Liver (tissue), 8 donors: ENCODE measurements at regions not wholly inside any gene's neighbourhood (a gene's known extent, or its start where the extent isn't known, plus 50 kb on each side); places are given as distances from the start of the nearest gene placed in this dataset.

Experiments used
- DNase-seq: peaks from one replicate; pipeline ENCODE4 v3.0.0-alpha.2; 2017; ENCODE audit warnings: low spot score
- H3K27ac ChIP-seq, 2 donors: one replicate each; pipeline ENCODE4 v1.7.0; 2013; ENCODE audit warnings: inconsistent platforms in 2 of 2, low read length in 2 of 2, control low read depth in 1 of 2, low read depth in 1 of 2, mild to moderate bottlenecking in 1 of 2
- H3K27me3 ChIP-seq, 4 donors: one replicate each; pipeline versions ENCODE4 v1.6.1 to v1.7.0; 2013; ENCODE audit warnings: low read length in 3 of 4, inconsistent platforms in 1 of 4, mild to moderate bottlenecking in 1 of 4, moderate library complexity in 1 of 4; ENCODE audit not compliant: control insufficient read depth in 4 of 4, insufficient read depth in 4 of 4
- H3K36me3 ChIP-seq, 4 donors: one replicate each; pipeline versions ENCODE4 v1.6.1 to v1.7.0; 2013; ENCODE audit warnings: low read length in 3 of 4, mild to moderate bottlenecking in 3 of 4, low read depth in 1 of 4, moderate library complexity in 1 of 4; ENCODE audit not compliant: control insufficient read depth in 4 of 4, insufficient read depth in 3 of 4
- H3K4me1 ChIP-seq, 4 donors: one replicate each; pipeline versions ENCODE4 v1.6.1 to v1.7.0; 2013; ENCODE audit warnings: low read length in 3 of 4, mild to moderate bottlenecking in 3 of 4, moderate library complexity in 1 of 4; ENCODE audit not compliant: control insufficient read depth in 4 of 4, insufficient read depth in 4 of 4
- H3K4me3 ChIP-seq, 3 donors: one replicate each; pipeline versions ENCODE4 v1.6.1 to v1.7.0; 2013; ENCODE audit warnings: low read length in 3 of 3, control low read depth in 1 of 3, low read depth in 1 of 3, mild to moderate bottlenecking in 1 of 3
- H3K9ac ChIP-seq, 2 donors: one replicate each; pipeline ENCODE4 v1.7.0; 2013; ENCODE audit warnings: low read length in 2 of 2, mild to moderate bottlenecking in 2 of 2, moderate library complexity in 2 of 2, control low read depth in 1 of 2, low read depth in 1 of 2
- H3K9me3 ChIP-seq, 4 donors: one replicate each; pipeline versions ENCODE4 v1.6.1 to v1.7.0; 2013; ENCODE audit warnings: low read length in 3 of 4; ENCODE audit not compliant: control insufficient read depth in 4 of 4
- EGR1 ChIP-seq, 2 donors: IDR thresholded peaks; 2 replicates each; pipeline ENCODE4 v1.6.1; 2016 to 2018; ENCODE audit warnings: antibody characterized with exemption in 2 of 2, low read depth in 2 of 2
- FOXA1 ChIP-seq: IDR thresholded peaks from 2 replicates; pipeline ENCODE4 v1.6.1; 2016; ENCODE audit warnings: antibody characterized with exemption
- FOXA2 ChIP-seq: IDR thresholded peaks from 2 replicates; pipeline ENCODE4 v1.6.1; 2016; ENCODE audit warnings: antibody characterized with exemption
- HNF4A ChIP-seq, 2 donors: conservative IDR thresholded peaks; 2 replicates each; pipeline ENCODE4 v1.6.1; 2016; ENCODE audit warnings: antibody characterized with exemption in 2 of 2, mild to moderate bottlenecking in 2 of 2
- HNF4G ChIP-seq: IDR thresholded peaks from 2 replicates; pipeline ENCODE4 v1.6.1; 2016; ENCODE audit warnings: antibody characterized with exemption
- JUND ChIP-seq, 2 donors: IDR thresholded peaks; 2 replicates each; pipeline ENCODE4 v1.6.1; 2016; ENCODE audit warnings: antibody characterized with exemption in 2 of 2
- MAX ChIP-seq: IDR thresholded peaks from 2 replicates; pipeline ENCODE4 v1.6.1; 2016; ENCODE audit warnings: antibody characterized with exemption
- NR2F2 ChIP-seq: IDR thresholded peaks from 2 replicates; pipeline ENCODE4 v1.6.1; 2016; ENCODE audit warnings: antibody characterized with exemption
- RAD21 ChIP-seq, 2 donors: IDR thresholded peaks; 2 replicates each; pipeline ENCODE4 v1.6.1; 2016; ENCODE audit warnings: antibody characterized with exemption in 2 of 2, mild to moderate bottlenecking in 2 of 2
- RXRA ChIP-seq, 2 donors: IDR thresholded peaks; 2 replicates each; pipeline ENCODE4 v1.6.1; 2017 to 2018; ENCODE audit warnings: antibody characterized with exemption in 2 of 2, mild to moderate bottlenecking in 1 of 2
- SP1 ChIP-seq: IDR thresholded peaks from 2 replicates; pipeline ENCODE4 v1.6.1; 2018; ENCODE audit warnings: antibody characterized with exemption, mild to moderate bottlenecking
- TAF1 ChIP-seq: conservative IDR thresholded peaks from 2 replicates; pipeline ENCODE4 v1.6.1; 2016; ENCODE audit warnings: antibody characterized with exemption, mild to moderate bottlenecking
- YY1 ChIP-seq: IDR thresholded peaks from 2 replicates; pipeline ENCODE4 v1.6.1; 2016; ENCODE audit warnings: antibody characterized with exemption, mild to moderate bottlenecking
- ZBTB33 ChIP-seq: IDR thresholded peaks from 2 replicates; pipeline ENCODE4 v1.6.1; 2016; ENCODE audit warnings: antibody characterized with exemption
- WGBS: extraction: QIAGEN DNeasy Blood & Tissue Kit; methylation state at CpG from one replicate; pipeline ENCODE4 v1.1.7; 2013; 5-methylcytosine and 5-hydroxymethylcytosine counted together
- TF ChIP-seq, protein P1 (sequence below): fragments of 150-350 bp; IDR thresholded peaks from 2 replicates; pipeline ENCODE4 v1.5.1; 2017; ENCODE audit warnings: improper control_type of control experiment, low read depth, low read length; ENCODE audit not compliant: missing input control
- TF ChIP-seq, protein P2 (sequence below): IDR thresholded peaks from 2 replicates; pipeline ENCODE4 v1.6.1; 2016; ENCODE audit warnings: antibody characterized with exemption, mild to moderate bottlenecking
- donor health status: healthy.
- donor health status: healthy.
- donor health status: healthy.
- donor health status: healthy.
- donor health status: healthy.

- no peak for TF ChIP-seq HNF4A (conservative IDR thresholded peaks at IDR 0.05)
Observed at GRCh38 chr10:130800281-130800680, 511.2 kb downstream of the TCERG1L start (continued).

GRCh38 chr10:130801276-130801675, 510.2 kb downstream of the TCERG1L start:
- Histone ChIP-seq H3K27ac (no peak overlapping the region), H3K9ac (no peak overlapping the region), H3K9me3 (peaks cover 0 to 2% (median 0%) of the 10 kb centered on the region in 4 donors), H3K27me3 (peaks cover 0 to under 1% (median 0%) of the 10 kb centered on the region in 4 donors), H3K4me3 (no peak overlapping the region), H3K36me3 (no peaks in the 10 kb centered on the region), H3K4me1 (peaks cover 0 to 4% (median 1%) of the 10 kb centered on the region in 4 donors)
- no peak for DNase-seq
- no peak for TF ChIP-seq EGR1 (IDR thresholded peaks at IDR 0.05; ENCODE audit: low read depth in 2 of 2)
- TF ChIP-seq, protein P1, sequence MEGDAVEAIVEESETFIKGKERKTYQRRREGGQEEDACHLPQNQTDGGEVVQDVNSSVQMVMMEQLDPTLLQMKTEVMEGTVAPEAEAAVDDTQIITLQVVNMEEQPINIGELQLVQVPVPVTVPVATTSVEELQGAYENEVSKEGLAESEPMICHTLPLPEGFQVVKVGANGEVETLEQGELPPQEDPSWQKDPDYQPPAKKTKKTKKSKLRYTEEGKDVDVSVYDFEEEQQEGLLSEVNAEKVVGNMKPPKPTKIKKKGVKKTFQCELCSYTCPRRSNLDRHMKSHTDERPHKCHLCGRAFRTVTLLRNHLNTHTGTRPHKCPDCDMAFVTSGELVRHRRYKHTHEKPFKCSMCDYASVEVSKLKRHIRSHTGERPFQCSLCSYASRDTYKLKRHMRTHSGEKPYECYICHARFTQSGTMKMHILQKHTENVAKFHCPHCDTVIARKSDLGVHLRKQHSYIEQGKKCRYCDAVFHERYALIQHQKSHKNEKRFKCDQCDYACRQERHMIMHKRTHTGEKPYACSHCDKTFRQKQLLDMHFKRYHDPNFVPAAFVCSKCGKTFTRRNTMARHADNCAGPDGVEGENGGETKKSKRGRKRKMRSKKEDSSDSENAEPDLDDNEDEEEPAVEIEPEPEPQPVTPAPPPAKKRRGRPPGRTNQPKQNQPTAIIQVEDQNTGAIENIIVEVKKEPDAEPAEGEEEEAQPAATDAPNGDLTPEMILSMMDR, result no peak
- no peak for TF ChIP-seq TAF1
- TF ChIP-seq NR2F2, result no peak
- TF ChIP-seq RXRA (IDR thresholded peaks at IDR 0.05), result no peak
- TF ChIP-seq, protein P2, sequence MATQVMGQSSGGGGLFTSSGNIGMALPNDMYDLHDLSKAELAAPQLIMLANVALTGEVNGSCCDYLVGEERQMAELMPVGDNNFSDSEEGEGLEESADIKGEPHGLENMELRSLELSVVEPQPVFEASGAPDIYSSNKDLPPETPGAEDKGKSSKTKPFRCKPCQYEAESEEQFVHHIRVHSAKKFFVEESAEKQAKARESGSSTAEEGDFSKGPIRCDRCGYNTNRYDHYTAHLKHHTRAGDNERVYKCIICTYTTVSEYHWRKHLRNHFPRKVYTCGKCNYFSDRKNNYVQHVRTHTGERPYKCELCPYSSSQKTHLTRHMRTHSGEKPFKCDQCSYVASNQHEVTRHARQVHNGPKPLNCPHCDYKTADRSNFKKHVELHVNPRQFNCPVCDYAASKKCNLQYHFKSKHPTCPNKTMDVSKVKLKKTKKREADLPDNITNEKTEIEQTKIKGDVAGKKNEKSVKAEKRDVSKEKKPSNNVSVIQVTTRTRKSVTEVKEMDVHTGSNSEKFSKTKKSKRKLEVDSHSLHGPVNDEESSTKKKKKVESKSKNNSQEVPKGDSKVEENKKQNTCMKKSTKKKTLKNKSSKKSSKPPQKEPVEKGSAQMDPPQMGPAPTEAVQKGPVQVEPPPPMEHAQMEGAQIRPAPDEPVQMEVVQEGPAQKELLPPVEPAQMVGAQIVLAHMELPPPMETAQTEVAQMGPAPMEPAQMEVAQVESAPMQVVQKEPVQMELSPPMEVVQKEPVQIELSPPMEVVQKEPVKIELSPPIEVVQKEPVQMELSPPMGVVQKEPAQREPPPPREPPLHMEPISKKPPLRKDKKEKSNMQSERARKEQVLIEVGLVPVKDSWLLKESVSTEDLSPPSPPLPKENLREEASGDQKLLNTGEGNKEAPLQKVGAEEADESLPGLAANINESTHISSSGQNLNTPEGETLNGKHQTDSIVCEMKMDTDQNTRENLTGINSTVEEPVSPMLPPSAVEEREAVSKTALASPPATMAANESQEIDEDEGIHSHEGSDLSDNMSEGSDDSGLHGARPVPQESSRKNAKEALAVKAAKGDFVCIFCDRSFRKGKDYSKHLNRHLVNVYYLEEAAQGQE, result no peak
- no peak for TF ChIP-seq HNF4G
- TF ChIP-seq JUND (IDR thresholded peaks at IDR 0.05), result no peak
- TF ChIP-seq ZBTB33, result no peak
- no peak for TF ChIP-seq FOXA2
- TF ChIP-seq HNF4A (conservative IDR thresholded peaks at IDR 0.05), result no peak
- no peak for TF ChIP-seq MAX
- 66% methylated on average over 8 of the region's 8 CpGs for WGBS

DNA sequence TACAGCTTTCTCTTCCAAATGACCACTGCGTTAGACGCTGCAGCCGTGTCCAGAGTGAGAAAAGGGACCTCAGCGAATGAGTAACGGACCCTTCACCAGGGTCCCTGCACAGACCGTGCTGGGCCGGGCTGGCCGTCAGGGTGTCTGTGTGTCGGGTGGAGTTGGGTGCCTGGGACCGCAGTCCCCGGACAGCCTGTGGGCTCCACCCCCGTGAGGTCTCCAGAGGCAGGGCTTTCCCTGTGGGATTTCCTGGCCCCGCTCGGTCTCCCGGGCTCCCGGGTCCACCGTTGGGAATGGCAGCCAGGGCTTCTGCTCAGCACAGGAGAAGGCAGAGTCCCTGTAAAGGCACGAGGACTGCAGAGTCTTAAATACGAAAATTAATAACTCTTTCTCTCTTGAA, 509.7 kb downstream of the TCERG1L start:
- Histone ChIP-seq H3K4me3 (no peak overlapping the region), H3K36me3 (no peaks in the 10 kb centered on the region), H3K27me3 (peaks cover 0 to 3% (median 0%) of the 10 kb centered on the region in 4 donors), H3K4me1 (peaks cover 0 to 4% (median 1%) of the 10 kb centered on the region in 4 donors), H3K9ac (no peak overlapping the region), H3K9me3 (peaks cover 0 to 2% (median 0%) of the 10 kb centered on the region in 4 donors), H3K27ac (no peak overlapping the region)
- TF ChIP-seq TAF1 (no peak), RAD21 (IDR thresholded peaks at IDR 0.05) (no peak), FOXA1 (no peak), SP1 (no peak), YY1 (no peak), RXRA (IDR thresholded peaks at IDR 0.05) (no peak)
- TF ChIP-seq, protein P2, result no peak
- WGBS, result 78% methylated on average over 19 of the region's 19 CpGs
- DNase-seq, result no peak
